Transverse colon (tissue), 4 donors: ENCODE measurements at regions not wholly inside any gene's neighbourhood (a gene's known extent, or its start where the extent isn't known, plus 50 kb on each side); places are given as distances from the start of the nearest gene placed in this dataset.

ENCODE experiments used
- EP300 ChIP-seq: sonication (generic); formaldehyde crosslinking; IDR thresholded peaks from one replicate; pipeline ENCODE4 v1.6.1; 2017; ENCODE audit warnings: antibody characterized with exemption, low read depth
- POLR2AphosphoS5 ChIP-seq, 3 donors: sonication (generic); formaldehyde crosslinking; IDR thresholded peaks; one replicate each; pipeline ENCODE4 v1.6.1; 2016; ENCODE audit warnings: antibody characterized with exemption in 3 of 3
- TF ChIP-seq, protein P1 (sequence below), 5 experiments: fragments of 200-600 bp in 3 of 5; fragments of 450-650 bp in 2 of 5; sonication (generic) in 3 of 5; IDR thresholded peaks; 1 replicate in 2 of 5; 2 replicates in 3 of 5; pipeline ENCODE4 v1.5.1; 2016 to 2017; ENCODE audit warnings: antibody characterized with exemption in 5 of 5, inconsistent platforms in 3 of 5, mild to moderate bottlenecking in 2 of 5, moderate library complexity in 1 of 5

DNA sequence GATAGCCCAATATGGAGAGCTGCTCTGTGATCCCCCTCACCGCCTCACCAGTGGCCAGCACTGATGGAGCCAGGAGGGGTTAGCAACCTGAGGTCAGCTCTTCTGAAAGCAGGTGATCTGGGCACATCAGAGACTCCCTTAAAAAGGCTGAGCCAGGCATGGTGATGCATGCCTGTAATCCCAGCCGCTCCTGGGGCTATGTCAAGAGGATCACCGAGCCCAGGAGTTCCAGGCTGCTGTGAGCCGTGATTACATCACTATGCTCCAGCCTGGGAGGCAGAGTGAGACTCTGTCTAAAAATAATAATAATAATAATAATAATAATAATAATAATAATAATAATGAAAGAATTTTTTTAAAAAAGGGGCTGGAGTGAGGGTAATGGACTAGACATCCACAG, 66.6 kb upstream of the HRH2 start:
- TF ChIP-seq, protein P1, sequence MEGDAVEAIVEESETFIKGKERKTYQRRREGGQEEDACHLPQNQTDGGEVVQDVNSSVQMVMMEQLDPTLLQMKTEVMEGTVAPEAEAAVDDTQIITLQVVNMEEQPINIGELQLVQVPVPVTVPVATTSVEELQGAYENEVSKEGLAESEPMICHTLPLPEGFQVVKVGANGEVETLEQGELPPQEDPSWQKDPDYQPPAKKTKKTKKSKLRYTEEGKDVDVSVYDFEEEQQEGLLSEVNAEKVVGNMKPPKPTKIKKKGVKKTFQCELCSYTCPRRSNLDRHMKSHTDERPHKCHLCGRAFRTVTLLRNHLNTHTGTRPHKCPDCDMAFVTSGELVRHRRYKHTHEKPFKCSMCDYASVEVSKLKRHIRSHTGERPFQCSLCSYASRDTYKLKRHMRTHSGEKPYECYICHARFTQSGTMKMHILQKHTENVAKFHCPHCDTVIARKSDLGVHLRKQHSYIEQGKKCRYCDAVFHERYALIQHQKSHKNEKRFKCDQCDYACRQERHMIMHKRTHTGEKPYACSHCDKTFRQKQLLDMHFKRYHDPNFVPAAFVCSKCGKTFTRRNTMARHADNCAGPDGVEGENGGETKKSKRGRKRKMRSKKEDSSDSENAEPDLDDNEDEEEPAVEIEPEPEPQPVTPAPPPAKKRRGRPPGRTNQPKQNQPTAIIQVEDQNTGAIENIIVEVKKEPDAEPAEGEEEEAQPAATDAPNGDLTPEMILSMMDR (IDR thresholded peaks at IDR 0.05) = no peak
- TF ChIP-seq EP300 (no peak), POLR2AphosphoS5 (IDR thresholded peaks at IDR 0.05) (no peak)
